Activated naive CD8-positive, alpha-beta T cell treated with anti-CD3 and anti-CD28 coated beads, Interleukin-2, amount 10 ng/mL, durations not matched to agents 7 days and 5 days (primary cell): ENCODE measurements at regions not wholly inside any gene's neighbourhood (a gene's known extent, or its start where the extent isn't known, plus 50 kb on each side); places are given as distances from the start of the nearest gene placed in this dataset.

Experiments
- ATAC-seq: fragments of 150-1000 bp; cut with Tn5 transposase; one replicate; pipeline ENCODE4 v1.10.0; 2021; ENCODE audit warnings: low read depth, moderate library complexity
- POLR2A ChIA-PET: fragments of 350-600 bp; sonication (Branson Sonifier 250); formaldehyde crosslinking; loops from one replicate; lab custom pipeline; 2021; ENCODE audit warnings: antibody characterized with exemption; lab: Charles Lee
- DNase-seq: peaks from one replicate; pipeline ENCODE4 v3.0.0; 2021
- H3K27ac Mint-ChIP-seq: one replicate; pipeline ENCODE4 v1.8.0; 2022; ENCODE audit warnings: mild to moderate bottlenecking, mixed read lengths
- H3K27me3 Mint-ChIP-seq: one replicate; pipeline ENCODE4 v1.8.0; 2022; ENCODE audit warnings: mild to moderate bottlenecking, moderate library complexity, mixed read lengths
- H3K36me3 Mint-ChIP-seq: one replicate; pipeline ENCODE4 v1.8.0; 2021; ENCODE audit warnings: mild to moderate bottlenecking, mixed read lengths
- H3K4me1 Mint-ChIP-seq: one replicate; pipeline ENCODE4 v1.8.0; 2021; ENCODE audit warnings: mixed read lengths
- H3K4me3 Mint-ChIP-seq: one replicate; pipeline ENCODE4 v1.8.0; 2022; ENCODE audit warnings: mild to moderate bottlenecking, moderate library complexity, mixed read lengths
- H3K9me3 Mint-ChIP-seq: one replicate; pipeline ENCODE4 v1.8.0; 2021; ENCODE audit warnings: mixed read lengths

GRCh38 chr12:69073035-69073434 lies 140.1 kb upstream of the CPM start:
- Mint-ChIP-seq H3K27me3 (peaks cover 2% of the 10 kb centered on the region), H3K4me3 (no peak overlapping the region), H3K27ac (no peak overlapping the region), H3K36me3 (no peaks in the 10 kb centered on the region), H3K4me1 (peaks cover 3% of the 10 kb centered on the region), H3K9me3 (no peaks in the 10 kb centered on the region)
- DNase-seq (no peak), ATAC-seq (no peak)
- POLR2A ChIA-PET = no interaction called here

- POLR2A ChIA-PET = no interaction called here
- no peaks in the 10 kb centered on the region for H3K4me1 Mint-ChIP-seq
- peaks cover under 1% of the 10 kb centered on the region for H3K9me3 Mint-ChIP-seq
- ATAC-seq (no peak), DNase-seq (no peak)
- no peak overlapping the region for H3K27ac Mint-ChIP-seq
- H3K36me3 Mint-ChIP-seq = no peaks in the 10 kb centered on the region
- no peak overlapping the region for H3K4me3 Mint-ChIP-seq
- H3K27me3 Mint-ChIP-seq = peaks cover 2% of the 10 kb centered on the region
These were observed 141.8 kb upstream of the CPM start for GRCh38 chr12:69074556-69075349.

- POLR2A ChIA-PET = no interaction called here
- Mint-ChIP-seq H3K4me3 (no peak overlapping the region), H3K9me3 (peaks cover 1% of the 10 kb centered on the region), H3K4me1 (no peaks in the 10 kb centered on the region), H3K36me3 (no peaks in the 10 kb centered on the region), H3K27me3 (peaks cover 2% of the 10 kb centered on the region), H3K27ac (no peak overlapping the region)
- DNase-seq (no peak), ATAC-seq (no peak)
These were observed 150.7 kb upstream of the CPM start for GRCh38 chr12:69083689-69084088.

GRCh38 chr12:69084816-69085378 lies 151.9 kb upstream of the CPM start:
- Mint-ChIP-seq H3K9me3 (no peaks in the 10 kb centered on the region), H3K27ac (no peak overlapping the region), H3K4me3 (no peak overlapping the region), H3K4me1 (no peaks in the 10 kb centered on the region), H3K27me3 (peaks cover 5% of the 10 kb centered on the region), H3K36me3 (no peaks in the 10 kb centered on the region)
- DNase-seq (no peak), ATAC-seq (no peak)
- POLR2A ChIA-PET = no interaction called here

GRCh38 chr12:69085852-69086251 lies 152.9 kb upstream of the CPM start:
- peaks cover 13% of the 10 kb centered on the region for H3K27me3 Mint-ChIP-seq
- no peak overlapping the region for H3K4me3 Mint-ChIP-seq
- H3K4me1 Mint-ChIP-seq = no peaks in the 10 kb centered on the region
- DNase-seq = no peak
- no peaks in the 10 kb centered on the region for H3K9me3 Mint-ChIP-seq
- H3K27ac Mint-ChIP-seq = no peak overlapping the region
- no peak for ATAC-seq
- H3K36me3 Mint-ChIP-seq = no peaks in the 10 kb centered on the region
- POLR2A ChIA-PET = no interaction called here

GRCh38 chr12:69087986-69088385 lies 151.4 kb upstream of the CPSF6 start:
- DNase-seq = no peak
- POLR2A ChIA-PET = no interaction called here
- no peak overlapping the region for H3K4me3 Mint-ChIP-seq
- ATAC-seq = no peak
- H3K4me1 Mint-ChIP-seq = no peaks in the 10 kb centered on the region
- no peak overlapping the region for H3K27ac Mint-ChIP-seq
- H3K9me3 Mint-ChIP-seq = no peaks in the 10 kb centered on the region
- H3K27me3 Mint-ChIP-seq = peaks cover 15% of the 10 kb centered on the region
- no peaks in the 10 kb centered on the region for H3K36me3 Mint-ChIP-seq

GRCh38 chr12:69090722-69091121 lies 148.6 kb upstream of the CPSF6 start:
- H3K27ac Mint-ChIP-seq = no peak overlapping the region
- DNase-seq (no peak), ATAC-seq (no peak)
- peaks cover 18% of the 10 kb centered on the region for H3K27me3 Mint-ChIP-seq
- POLR2A ChIA-PET = no interaction called here
- H3K4me3 Mint-ChIP-seq = no peak overlapping the region
- H3K9me3 Mint-ChIP-seq = no peaks in the 10 kb centered on the region
- H3K4me1 Mint-ChIP-seq = no peaks in the 10 kb centered on the region
- no peaks in the 10 kb centered on the region for H3K36me3 Mint-ChIP-seq

GRCh38 chr12:69091442-69092017 lies 147.8 kb upstream of the CPSF6 start:
- no peak overlapping the region for H3K4me3 Mint-ChIP-seq
- POLR2A ChIA-PET = no interaction called here
- no peak overlapping the region for H3K27ac Mint-ChIP-seq
- H3K27me3 Mint-ChIP-seq = peaks cover 18% of the 10 kb centered on the region
- H3K36me3 Mint-ChIP-seq = no peaks in the 10 kb centered on the region
- DNase-seq (no peak), ATAC-seq (no peak)
- no peaks in the 10 kb centered on the region for H3K9me3 Mint-ChIP-seq
- H3K4me1 Mint-ChIP-seq = no peaks in the 10 kb centered on the region

- POLR2A ChIA-PET = no interaction called here
- no peak overlapping the region for H3K27ac Mint-ChIP-seq
These were observed 147.2 kb upstream of the CPSF6 start for GRCh38 chr12:69092137-69092536.

GRCh38 chr12:69094606-69095216 lies 144.7 kb upstream of the CPSF6 start:
- Mint-ChIP-seq H3K4me1 (no peaks in the 10 kb centered on the region), H3K36me3 (no peaks in the 10 kb centered on the region), H3K27ac (no peak overlapping the region), H3K27me3 (peaks cover 17% of the 10 kb centered on the region), H3K9me3 (no peaks in the 10 kb centered on the region), H3K4me3 (no peak overlapping the region)
- POLR2A ChIA-PET = no interaction called here
- no peak for ATAC-seq
- no peak for DNase-seq

More at GRCh38 chr12:69092137-69092536, 147.2 kb upstream of the CPSF6 start:
- ATAC-seq = no peak
- no peak for DNase-seq
- Mint-ChIP-seq H3K4me1 (no peaks in the 10 kb centered on the region), H3K36me3 (no peaks in the 10 kb centered on the region), H3K9me3 (no peaks in the 10 kb centered on the region), H3K27me3 (peaks cover 18% of the 10 kb centered on the region), H3K4me3 (no peak overlapping the region)

- no peak for ATAC-seq
- POLR2A ChIA-PET = no interaction called here
These were observed 143.4 kb upstream of the CPSF6 start for GRCh38 chr12:69095765-69096477.

GRCh38 chr12:69096669-69097335 lies 142.6 kb upstream of the CPSF6 start:
- H3K36me3 Mint-ChIP-seq = no peaks in the 10 kb centered on the region
- no peak for DNase-seq

More at GRCh38 chr12:69095765-69096477, 143.4 kb upstream of the CPSF6 start:
- no peaks in the 10 kb centered on the region for H3K36me3 Mint-ChIP-seq
- H3K27me3 Mint-ChIP-seq = peaks cover 7% of the 10 kb centered on the region
- DNase-seq = no peak
- no peak overlapping the region for H3K4me3 Mint-ChIP-seq
- H3K9me3 Mint-ChIP-seq = no peaks in the 10 kb centered on the region
- H3K4me1 Mint-ChIP-seq = no peaks in the 10 kb centered on the region
- H3K27ac Mint-ChIP-seq = no peak overlapping the region

More at GRCh38 chr12:69096669-69097335, 142.6 kb upstream of the CPSF6 start:
- Mint-ChIP-seq H3K27ac (no peak overlapping the region), H3K4me1 (no peaks in the 10 kb centered on the region), H3K9me3 (no peaks in the 10 kb centered on the region), H3K4me3 (no peak overlapping the region), H3K27me3 (peaks cover 5% of the 10 kb centered on the region)
- POLR2A ChIA-PET = no interaction called here
- no peak for ATAC-seq
